SK-N-SH treated with all-trans-retinoic acid at 6 μM for 48 hours (cell line): ENCODE measurements at regions not wholly inside any gene's neighbourhood (a gene's known extent, or its start where the extent isn't known, plus 50 kb on each side); places are given as distances from the start of the nearest gene placed in this dataset.
"Not testable (repeated sequence)": the region's sequence is repeated elsewhere in the genome, so short reads cannot be mapped to it uniquely, and the experiment has no call there.

Experiments
- ARNTL ChIP-seq: fragments of 450-650 bp; formaldehyde crosslinking; IDR thresholded peaks from 2 replicates; pipeline ENCODE4 v1.5.0; 2020; ENCODE audit warnings: low read depth, mild to moderate bottlenecking, moderate library complexity, borderline replicate concordance
- BACH2 ChIP-seq: fragments of 250-450 bp; sonication (Bioruptor Pico); IDR thresholded peaks from 2 replicates; pipeline ENCODE4 v1.9.0; 2021; ENCODE audit warnings: mild to moderate bottlenecking, borderline replicate concordance
- CSDC2 ChIP-seq: fragments of 250-450 bp; sonication (Bioruptor Pico); IDR thresholded peaks from 2 replicates; pipeline ENCODE4 v1.5.0; 2020; ENCODE audit warnings: mild to moderate bottlenecking, moderate library complexity
- GLIS3 ChIP-seq: fragments of 250-450 bp; sonication (Bioruptor Pico); IDR thresholded peaks from 2 replicates; pipeline ENCODE4 v1.5.0; 2020; ENCODE audit warnings: mild to moderate bottlenecking, moderate library complexity
- RARB ChIP-seq: fragments of 250-450 bp; sonication (Bioruptor Pico); IDR thresholded peaks from 2 replicates; pipeline ENCODE4 v1.8.0; 2021; ENCODE audit warnings: mild to moderate bottlenecking, moderate library complexity
- TCF4 ChIP-seq: fragments of 250-450 bp; sonication (Bioruptor Pico); IDR thresholded peaks from 2 replicates; pipeline ENCODE4 v1.8.0; 2021; ENCODE audit warnings: mild to moderate bottlenecking, moderate library complexity, borderline replicate concordance
- TOX ChIP-seq: fragments of 250-450 bp; sonication (Bioruptor Pico); IDR thresholded peaks from 2 replicates; pipeline ENCODE4 v1.8.0; 2021; ENCODE audit warnings: mild to moderate bottlenecking, moderate library complexity, borderline replicate concordance
- TSHZ2 ChIP-seq: fragments of 250-450 bp; sonication (Bioruptor Pico); IDR thresholded peaks from 2 replicates; pipeline ENCODE4 v1.5.0; 2020; ENCODE audit warnings: mild to moderate bottlenecking, moderate library complexity
- ZC3H10 ChIP-seq: fragments of 250-450 bp; sonication (Bioruptor Pico); IDR thresholded peaks from 2 replicates; pipeline ENCODE4 v1.5.1; 2021; ENCODE audit warnings: mild to moderate bottlenecking, moderate library complexity
- ZFP30 ChIP-seq: fragments of 450-650 bp; formaldehyde crosslinking; IDR thresholded peaks from 2 replicates; pipeline ENCODE4 v1.5.0; 2022; ENCODE audit warnings: mild to moderate bottlenecking, moderate library complexity
- ZNF565 ChIP-seq: fragments of 450-650 bp; formaldehyde crosslinking; conservative IDR thresholded peaks from 2 replicates; pipeline ENCODE4 v1.5.0; 2020; ENCODE audit warnings: low read depth, mild to moderate bottlenecking, moderate library complexity
- ZNF8 ChIP-seq: fragments of 450-650 bp; formaldehyde crosslinking; IDR thresholded peaks from 2 replicates; pipeline ENCODE4 v1.5.0; 2020; ENCODE audit warnings: mild to moderate bottlenecking, moderate library complexity
- TF ChIP-seq, protein P1 (sequence below): fragments of 250-450 bp; sonication (Bioruptor Pico); IDR thresholded peaks from 2 replicates; pipeline ENCODE4 v1.8.0; 2020; ENCODE audit warnings: mild to moderate bottlenecking, moderate library complexity, borderline replicate concordance
- TF ChIP-seq, protein P2 (sequence below): fragments of 250-450 bp; sonication (Bioruptor Pico); IDR thresholded peaks from 2 replicates; pipeline ENCODE4 v1.5.1; 2020; ENCODE audit warnings: low read depth, mild to moderate bottlenecking, moderate library complexity

DNA sequence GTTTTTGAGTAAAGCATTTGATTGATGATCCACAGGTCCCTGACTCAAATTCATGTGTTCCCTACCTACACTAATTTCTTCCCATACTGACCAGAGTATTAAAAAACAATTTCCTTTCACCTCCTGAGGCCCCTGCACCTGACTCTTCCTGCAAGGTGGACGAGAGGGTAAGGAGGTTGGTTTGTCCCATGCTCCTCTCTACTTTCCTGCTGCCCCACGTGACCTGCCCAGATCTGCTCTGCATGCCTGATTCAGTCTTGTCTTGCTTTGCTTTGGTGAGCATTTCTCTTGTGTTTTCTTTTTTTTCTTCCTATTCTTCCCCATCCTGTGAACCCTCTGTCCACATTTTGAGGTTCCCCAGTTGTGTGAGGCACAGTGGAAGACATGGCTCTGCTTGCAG is 107.8 kb downstream of the ZNF467 start:
- not testable (repeated sequence) for TF ChIP-seq ZC3H10; ZFP30 (CRISPR knock-in tag); ZNF565 (CRISPR knock-in tag); ZNF8 (CRISPR knock-in tag); ARNTL (CRISPR knock-in tag); BACH2 (CRISPR knock-in tag); TSHZ2 (CRISPR knock-in tag); RARB; CSDC2 (CRISPR knock-in tag); TOX; GLIS3; TCF4 (CRISPR knock-in tag)
- TF ChIP-seq, protein P1, sequence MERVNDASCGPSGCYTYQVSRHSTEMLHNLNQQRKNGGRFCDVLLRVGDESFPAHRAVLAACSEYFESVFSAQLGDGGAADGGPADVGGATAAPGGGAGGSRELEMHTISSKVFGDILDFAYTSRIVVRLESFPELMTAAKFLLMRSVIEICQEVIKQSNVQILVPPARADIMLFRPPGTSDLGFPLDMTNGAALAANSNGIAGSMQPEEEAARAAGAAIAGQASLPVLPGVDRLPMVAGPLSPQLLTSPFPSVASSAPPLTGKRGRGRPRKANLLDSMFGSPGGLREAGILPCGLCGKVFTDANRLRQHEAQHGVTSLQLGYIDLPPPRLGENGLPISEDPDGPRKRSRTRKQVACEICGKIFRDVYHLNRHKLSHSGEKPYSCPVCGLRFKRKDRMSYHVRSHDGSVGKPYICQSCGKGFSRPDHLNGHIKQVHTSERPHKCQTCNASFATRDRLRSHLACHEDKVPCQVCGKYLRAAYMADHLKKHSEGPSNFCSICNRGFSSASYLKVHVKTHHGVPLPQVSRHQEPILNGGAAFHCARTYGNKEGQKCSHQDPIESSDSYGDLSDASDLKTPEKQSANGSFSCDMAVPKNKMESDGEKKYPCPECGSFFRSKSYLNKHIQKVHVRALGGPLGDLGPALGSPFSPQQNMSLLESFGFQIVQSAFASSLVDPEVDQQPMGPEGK (CRISPR knock-in tag) = not testable (repeated sequence)
- TF ChIP-seq, protein P2, sequence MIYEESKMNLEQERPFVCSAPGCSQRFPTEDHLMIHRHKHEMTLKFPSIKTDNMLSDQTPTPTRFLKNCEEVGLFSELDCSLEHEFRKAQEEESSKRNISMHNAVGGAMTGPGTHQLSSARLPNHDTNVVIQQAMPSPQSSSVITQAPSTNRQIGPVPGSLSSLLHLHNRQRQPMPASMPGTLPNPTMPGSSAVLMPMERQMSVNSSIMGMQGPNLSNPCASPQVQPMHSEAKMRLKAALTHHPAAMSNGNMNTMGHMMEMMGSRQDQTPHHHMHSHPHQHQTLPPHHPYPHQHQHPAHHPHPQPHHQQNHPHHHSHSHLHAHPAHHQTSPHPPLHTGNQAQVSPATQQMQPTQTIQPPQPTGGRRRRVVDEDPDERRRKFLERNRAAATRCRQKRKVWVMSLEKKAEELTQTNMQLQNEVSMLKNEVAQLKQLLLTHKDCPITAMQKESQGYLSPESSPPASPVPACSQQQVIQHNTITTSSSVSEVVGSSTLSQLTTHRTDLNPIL (CRISPR knock-in tag) = not testable (repeated sequence)
